ENCODE measurements at regions not wholly inside any gene's neighbourhood (a gene's known extent, or its start where the extent isn't known, plus 50 kb on each side); places are given as distances from the start of the nearest gene placed in this dataset.

DNA sequence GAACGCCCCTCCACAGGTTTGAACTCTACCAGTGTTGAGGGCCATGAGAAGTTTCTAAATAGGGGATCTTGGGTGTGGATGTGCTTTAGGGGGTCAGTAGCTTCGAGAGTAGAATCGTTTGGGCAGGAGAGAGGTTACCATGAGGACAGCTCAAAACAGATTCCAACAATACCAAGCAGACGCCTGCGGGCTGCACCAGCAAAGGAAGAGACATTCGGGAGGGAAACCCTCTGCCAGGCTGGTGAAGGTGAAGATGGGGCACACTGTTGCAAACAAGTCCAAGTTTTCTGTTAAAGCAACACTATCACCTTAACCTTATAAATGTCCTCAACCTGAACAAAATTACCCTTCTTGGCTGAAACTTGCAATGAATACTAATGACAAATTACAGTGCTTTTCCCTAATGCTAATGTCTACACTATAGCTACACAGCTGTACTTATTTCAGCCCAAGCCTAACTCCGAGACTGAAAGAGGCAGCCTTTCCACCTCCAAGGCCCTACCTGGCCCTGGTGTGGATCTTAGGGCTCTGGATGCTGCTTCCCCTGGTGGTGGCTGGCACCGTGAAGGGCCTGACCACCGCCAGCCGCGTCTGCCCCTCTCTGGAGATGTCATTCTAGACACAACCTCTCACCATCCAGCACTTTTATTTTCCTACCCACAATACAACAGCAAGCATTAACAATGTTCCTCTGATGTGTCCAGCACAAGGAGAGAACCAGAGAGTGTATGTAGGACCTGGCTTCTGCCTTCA, 80.1 kb downstream of the DLL1 start:
- H3K27ac Mint-ChIP-seq = peak overlapping the region in 2 of 10 donors; percentile 1 to 46
- POLR2A ChIA-PET = no interaction called here
- ATAC-seq = no peak

DNA sequence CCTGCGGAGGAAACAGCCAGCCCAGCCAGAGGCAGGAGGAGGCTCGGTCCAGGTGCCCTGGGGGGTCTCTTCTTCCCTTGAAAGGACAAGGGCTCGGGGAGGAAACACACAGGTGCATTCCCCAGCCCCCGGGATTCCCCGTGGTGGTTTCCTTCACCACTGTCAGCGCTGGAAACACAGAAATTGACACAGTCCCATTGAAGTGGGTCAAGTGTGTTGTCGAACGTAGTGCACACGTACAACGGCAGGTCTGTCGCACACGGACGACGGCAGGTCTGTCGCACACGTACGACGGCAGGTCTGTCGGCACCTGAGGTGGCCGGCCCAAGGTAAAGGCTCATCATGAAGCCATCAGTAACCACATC, 80.9 kb downstream of the DLL1 start:
- Mint-ChIP-seq H3K27ac (peak overlapping the region in 2 of 10 donors; percentile 34 to 46), H3K36me3 (no peaks in the 10 kb centered on the region), H3K9me3 (no peaks in the 10 kb centered on the region), H3K4me1 (peaks cover 3 to 21% (median 7%) of the 10 kb centered on the region in 4 donors), H3K27me3 (peaks cover 0 to 13% (median 6%) of the 10 kb centered on the region in 5 donors), H3K4me3 (no peak overlapping the region)
- DNase-seq = peak in 3 of 10 donors; percentile 4 to 61 (median 22)
- POLR2A ChIA-PET = no interaction called here
- ATAC-seq = peak; percentile 33 to 78

More for the DNA sequence above, 80.1 kb downstream of the DLL1 start:
- Mint-ChIP-seq H3K36me3 (no peaks in the 10 kb centered on the region), H3K4me3 (no peak overlapping the region), H3K27me3 (peaks cover 0 to 13% (median 6%) of the 10 kb centered on the region in 5 donors), H3K4me1 (peaks cover 3 to 21% (median 7%) of the 10 kb centered on the region in 4 donors), H3K9me3 (no peaks in the 10 kb centered on the region)
- DNase-seq = no peak

- H3K4me3 Mint-ChIP-seq = no peak overlapping the region
- peaks cover 0 to 2% (median 0%) of the 10 kb centered on the region in 3 donors for H3K36me3 Mint-ChIP-seq
- peaks cover 0 to 13% (median 6%) of the 10 kb centered on the region in 5 donors for H3K27me3 Mint-ChIP-seq
- ATAC-seq (no peak), DNase-seq (peak in 1 of 10 donors; percentile 43)
- H3K27ac Mint-ChIP-seq = no peak overlapping the region
- peaks cover 3 to 21% (median 7%) of the 10 kb centered on the region in 4 donors for H3K4me1 Mint-ChIP-seq
- POLR2A ChIA-PET = no interaction called here
- H3K9me3 Mint-ChIP-seq = peaks cover 0 to 2% (median 0%) of the 10 kb centered on the region in 9 donors
Observed at GRCh38 chr6:170209354-170210025, 81.4 kb downstream of the DLL1 start.

- POLR2A ChIA-PET = no interaction called here
- peaks cover 0 to 13% (median 6%) of the 10 kb centered on the region in 5 donors for H3K27me3 Mint-ChIP-seq
- peaks cover 0 to 8% (median 0%) of the 10 kb centered on the region in 3 donors for H3K36me3 Mint-ChIP-seq
- peak in 2 of 10 donors; percentile 11 to 57 for DNase-seq
- H3K4me3 Mint-ChIP-seq = no peak overlapping the region
- peaks cover 0 to 7% (median 2%) of the 10 kb centered on the region in 9 donors for H3K9me3 Mint-ChIP-seq
- peaks cover 3 to 21% (median 7%) of the 10 kb centered on the region in 4 donors for H3K4me1 Mint-ChIP-seq
- peak overlapping the region in 1 of 10 donors; percentile 37 for H3K27ac Mint-ChIP-seq
- ATAC-seq = no peak
Observed at GRCh38 chr6:170208651-170209353, 82.1 kb downstream of the DLL1 start.

DNA sequence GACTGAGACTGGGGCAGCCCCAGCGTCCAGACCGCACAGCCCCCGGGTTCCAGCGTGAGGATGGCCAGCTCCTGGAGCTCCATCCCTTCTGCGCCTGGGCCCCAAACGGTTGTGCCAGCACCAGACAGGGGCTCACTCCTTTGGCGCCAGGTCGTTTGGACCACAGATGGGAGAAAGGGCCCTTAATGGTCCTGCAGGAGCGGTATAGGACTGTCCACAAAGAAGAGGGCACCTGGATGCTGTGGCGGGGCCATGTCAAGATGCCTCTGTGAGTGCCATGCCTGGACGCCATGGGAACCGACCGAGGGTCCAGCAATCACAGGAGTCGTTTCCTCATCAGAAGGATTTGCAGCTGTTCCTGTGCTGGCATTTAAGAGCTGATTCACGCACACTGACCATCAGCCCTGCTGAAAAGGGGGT, 82.7 kb downstream of the DLL1 start:
- Mint-ChIP-seq H3K27me3 (peaks cover 0 to 13% (median 6%) of the 10 kb centered on the region in 5 donors), H3K27ac (no peak overlapping the region), H3K9me3 (peaks cover 0 to 12% (median 6%) of the 10 kb centered on the region in 9 donors), H3K4me3 (no peak overlapping the region), H3K4me1 (peaks cover 3 to 16% (median 7%) of the 10 kb centered on the region in 4 donors), H3K36me3 (peaks cover 0 to 11% (median 0%) of the 10 kb centered on the region in 3 donors)
- POLR2A ChIA-PET = no interaction called here
- ATAC-seq = no peak
- DNase-seq = peak in 2 of 10 donors; percentile 13 to 28

GRCh38 chr6:170207586-170208181, 83.2 kb downstream of the DLL1 start:
- no peak overlapping the region for H3K27ac Mint-ChIP-seq
- peaks cover 0 to 13% (median 6%) of the 10 kb centered on the region in 5 donors for H3K27me3 Mint-ChIP-seq

GRCh38 chr6:170206851-170207431, 83.9 kb downstream of the DLL1 start:
- H3K4me3 Mint-ChIP-seq = no peak overlapping the region
- peaks cover 3 to 9% (median 7%) of the 10 kb centered on the region in 4 donors for H3K4me1 Mint-ChIP-seq
- H3K27ac Mint-ChIP-seq = no peak overlapping the region
- POLR2A ChIA-PET = no interaction called here
- ATAC-seq = no peak
- peaks cover 0 to 13% (median 6%) of the 10 kb centered on the region in 5 donors for H3K27me3 Mint-ChIP-seq
- DNase-seq = peak in 2 of 10 donors; percentile 14 to 54
- H3K36me3 Mint-ChIP-seq = peaks cover 0 to 16% (median 0%) of the 10 kb centered on the region in 3 donors
- H3K9me3 Mint-ChIP-seq = peaks cover 0 to 20% (median 11%) of the 10 kb centered on the region in 9 donors

More at GRCh38 chr6:170207586-170208181, 83.2 kb downstream of the DLL1 start:
- ATAC-seq (no peak), DNase-seq (peak in 2 of 10 donors; percentile 13 to 27)
- H3K4me3 Mint-ChIP-seq = no peak overlapping the region
- H3K9me3 Mint-ChIP-seq = peaks cover 0 to 17% (median 11%) of the 10 kb centered on the region in 9 donors
- peaks cover 0 to 16% (median 0%) of the 10 kb centered on the region in 3 donors for H3K36me3 Mint-ChIP-seq
- POLR2A ChIA-PET = no interaction called here
- peaks cover 3 to 11% (median 7%) of the 10 kb centered on the region in 4 donors for H3K4me1 Mint-ChIP-seq

- peaks cover 0 to 13% (median 6%) of the 10 kb centered on the region in 5 donors for H3K27me3 Mint-ChIP-seq
- peaks cover 3 to 9% (median 7%) of the 10 kb centered on the region in 4 donors for H3K4me1 Mint-ChIP-seq
- ATAC-seq (no peak), DNase-seq (peak in 2 of 10 donors; percentile 3 to 24)
- POLR2A ChIA-PET = no interaction called here
- H3K36me3 Mint-ChIP-seq = peaks cover 0 to 16% (median 0%) of the 10 kb centered on the region in 3 donors
- peaks cover 0 to 20% (median 11%) of the 10 kb centered on the region in 9 donors for H3K9me3 Mint-ChIP-seq
- no peak overlapping the region for H3K4me3 Mint-ChIP-seq
- no peak overlapping the region for H3K27ac Mint-ChIP-seq
Observed at GRCh38 chr6:170206317-170206621, 84.6 kb downstream of the DLL1 start.

DNA sequence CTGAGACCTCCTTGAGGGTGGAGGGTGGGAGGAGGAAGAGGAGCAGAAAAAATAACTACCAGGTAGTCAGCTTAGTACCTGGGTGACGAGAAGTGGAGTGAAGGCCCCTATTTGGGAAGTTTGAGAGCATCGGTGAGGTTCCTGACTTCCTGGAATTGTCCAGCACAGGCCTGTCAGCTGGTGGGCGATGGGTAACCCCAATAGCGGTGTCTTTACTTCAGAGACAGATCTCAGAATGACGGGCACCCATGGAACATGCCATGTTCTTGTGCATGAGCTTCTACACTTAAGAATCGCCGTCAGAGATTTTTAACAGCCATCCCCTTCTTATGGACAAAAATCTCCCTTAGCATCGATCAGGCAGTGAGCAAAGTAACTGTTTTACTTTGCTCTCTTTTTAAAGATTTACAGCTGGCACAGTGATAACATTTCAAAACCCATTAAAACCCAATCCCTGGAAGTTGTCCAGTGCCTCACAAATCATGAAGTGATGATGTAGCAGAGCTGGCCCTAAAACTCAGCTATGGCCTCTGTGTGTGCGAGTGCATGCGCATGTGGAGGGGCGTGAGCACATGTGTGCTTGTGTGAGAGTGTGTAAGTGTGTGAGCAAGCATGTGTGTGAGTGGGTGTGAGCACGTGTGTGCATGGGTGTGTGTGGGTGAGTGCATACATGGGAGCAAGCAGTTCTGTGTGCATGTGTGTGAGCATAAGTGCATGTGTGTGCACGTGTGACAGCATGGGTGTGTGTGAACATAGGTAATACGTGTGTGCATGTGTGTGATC, 85.2 kb downstream of the DLL1 start:
- no peak overlapping the region for H3K4me3 Mint-ChIP-seq
- peaks cover 0 to 20% (median 11%) of the 10 kb centered on the region in 9 donors for H3K9me3 Mint-ChIP-seq
- ATAC-seq = no peak
- H3K36me3 Mint-ChIP-seq = peaks cover 0 to 16% (median 0%) of the 10 kb centered on the region in 3 donors
- no peak for DNase-seq
- no peak overlapping the region for H3K27ac Mint-ChIP-seq
- peaks cover 0 to 10% (median 6%) of the 10 kb centered on the region in 5 donors for H3K27me3 Mint-ChIP-seq
- POLR2A ChIA-PET = no interaction called here
- H3K4me1 Mint-ChIP-seq = peaks cover 3 to 8% (median 7%) of the 10 kb centered on the region in 4 donors

DNA sequence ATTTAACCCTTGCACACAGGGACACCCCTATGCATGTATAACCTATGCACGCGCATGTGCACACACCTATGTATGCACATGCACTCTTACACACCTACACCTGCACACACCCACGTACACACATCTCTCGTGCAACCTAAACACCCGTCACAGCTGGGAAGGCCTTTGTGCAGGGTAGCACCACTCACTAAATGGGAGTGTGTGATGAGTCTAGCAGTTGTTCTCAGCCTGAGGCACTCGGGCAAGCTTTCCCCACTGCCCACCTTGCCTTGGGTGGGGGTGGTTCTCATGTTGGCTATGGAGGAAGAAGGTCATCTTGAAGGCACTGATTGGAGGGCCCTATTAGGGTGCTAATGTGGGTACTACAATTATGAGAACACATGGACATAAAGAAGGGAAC, 85.8 kb downstream of the DLL1 start:
- H3K9me3 Mint-ChIP-seq = peaks cover 0 to 20% (median 11%) of the 10 kb centered on the region in 9 donors
- H3K27me3 Mint-ChIP-seq = peaks cover 0 to 4% (median under 1%) of the 10 kb centered on the region in 5 donors
- H3K4me1 Mint-ChIP-seq = peaks cover under 1 to 3% (median 1%) of the 10 kb centered on the region in 4 donors
- H3K27ac Mint-ChIP-seq = no peak overlapping the region
- peak in 2 of 10 donors; percentile 3 to 19 for DNase-seq
- peaks cover 0 to 16% (median 0%) of the 10 kb centered on the region in 3 donors for H3K36me3 Mint-ChIP-seq
- POLR2A ChIA-PET = no interaction called here
- ATAC-seq = no peak
- H3K4me3 Mint-ChIP-seq = no peak overlapping the region

DNA sequence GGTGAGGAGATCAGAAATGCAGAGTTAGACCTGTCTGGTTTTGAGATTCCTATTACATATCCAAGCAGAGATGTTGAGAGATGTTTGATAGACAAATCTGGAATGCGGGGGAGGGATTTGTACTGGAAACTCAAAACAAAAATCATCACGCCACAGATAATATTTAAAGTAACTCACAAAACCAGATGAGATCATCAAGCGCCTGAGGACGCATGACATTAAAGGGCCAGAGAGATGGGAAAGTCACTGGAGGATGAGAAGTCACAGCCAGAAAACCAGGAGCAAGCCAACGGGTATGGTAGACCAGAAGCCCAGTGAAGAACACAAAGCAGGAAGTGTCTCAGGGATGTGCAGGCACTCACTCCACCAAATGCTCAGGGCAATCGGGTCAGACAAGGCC, 87.7 kb downstream of the DLL1 start:
- H3K27ac Mint-ChIP-seq = no peak overlapping the region
- H3K9me3 Mint-ChIP-seq = peaks cover 0 to 20% (median 11%) of the 10 kb centered on the region in 9 donors
- ATAC-seq (no peak), DNase-seq (no peak)
- no peak overlapping the region for H3K4me3 Mint-ChIP-seq
- H3K36me3 Mint-ChIP-seq = peaks cover 0 to 16% (median 0%) of the 10 kb centered on the region in 3 donors
- peaks cover 0 to 3% (median 0%) of the 10 kb centered on the region in 5 donors for H3K27me3 Mint-ChIP-seq
- H3K4me1 Mint-ChIP-seq = peaks cover 0 to 2% (median 0%) of the 10 kb centered on the region in 4 donors
- POLR2A ChIA-PET = no interaction called here

All from naive thymus-derived CD8-positive, alpha-beta T cell (primary cell).